Choroid plexus epithelial cell (primary cell): ENCODE measurements at regions not wholly inside any gene's neighbourhood (a gene's known extent, or its start where the extent isn't known, plus 50 kb on each side); places are given as distances from the start of the nearest gene placed in this dataset.

Source experiments
- DNase-seq: peaks from one replicate; pipeline ENCODE4 v3.0.0-alpha.2; 2010; ENCODE audit warnings: low read depth
- H3K4me3 ChIP-seq: 2 replicates; pipeline ENCODE4 v1.5.1; 2011; ENCODE audit warnings: low read depth, mild to moderate bottlenecking, control low read depth, low read length, moderate library complexity
- TF ChIP-seq, protein P1 (sequence below): conservative IDR thresholded peaks from 2 replicates; pipeline ENCODE4 v1.5.1; 2011; ENCODE audit warnings: low read depth, mild to moderate bottlenecking, control low read depth, inconsistent platforms, low read length, moderate library complexity

DNA sequence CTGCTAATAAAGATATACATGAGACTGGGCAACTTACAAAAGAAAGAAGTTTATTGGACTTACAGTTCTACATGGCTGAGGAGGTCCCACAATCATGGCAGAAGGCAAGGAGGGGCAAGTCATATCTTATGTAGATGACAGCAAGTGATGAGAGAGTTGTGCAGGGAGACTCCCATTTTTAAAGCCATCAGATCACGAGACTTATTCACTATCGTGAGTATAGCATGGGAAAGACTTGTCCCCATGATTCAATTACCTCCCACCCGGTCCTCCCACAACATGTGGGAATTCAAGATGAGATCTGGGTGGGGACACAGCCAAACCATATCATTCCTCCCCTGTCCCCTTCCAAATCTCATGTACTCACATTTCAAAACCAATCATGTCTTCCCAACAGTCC, 50.9 kb upstream of the GRID2 start:
- no peak overlapping the region for H3K4me3 ChIP-seq
- TF ChIP-seq, protein P1, sequence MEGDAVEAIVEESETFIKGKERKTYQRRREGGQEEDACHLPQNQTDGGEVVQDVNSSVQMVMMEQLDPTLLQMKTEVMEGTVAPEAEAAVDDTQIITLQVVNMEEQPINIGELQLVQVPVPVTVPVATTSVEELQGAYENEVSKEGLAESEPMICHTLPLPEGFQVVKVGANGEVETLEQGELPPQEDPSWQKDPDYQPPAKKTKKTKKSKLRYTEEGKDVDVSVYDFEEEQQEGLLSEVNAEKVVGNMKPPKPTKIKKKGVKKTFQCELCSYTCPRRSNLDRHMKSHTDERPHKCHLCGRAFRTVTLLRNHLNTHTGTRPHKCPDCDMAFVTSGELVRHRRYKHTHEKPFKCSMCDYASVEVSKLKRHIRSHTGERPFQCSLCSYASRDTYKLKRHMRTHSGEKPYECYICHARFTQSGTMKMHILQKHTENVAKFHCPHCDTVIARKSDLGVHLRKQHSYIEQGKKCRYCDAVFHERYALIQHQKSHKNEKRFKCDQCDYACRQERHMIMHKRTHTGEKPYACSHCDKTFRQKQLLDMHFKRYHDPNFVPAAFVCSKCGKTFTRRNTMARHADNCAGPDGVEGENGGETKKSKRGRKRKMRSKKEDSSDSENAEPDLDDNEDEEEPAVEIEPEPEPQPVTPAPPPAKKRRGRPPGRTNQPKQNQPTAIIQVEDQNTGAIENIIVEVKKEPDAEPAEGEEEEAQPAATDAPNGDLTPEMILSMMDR: no peak
- no peak for DNase-seq

DNA sequence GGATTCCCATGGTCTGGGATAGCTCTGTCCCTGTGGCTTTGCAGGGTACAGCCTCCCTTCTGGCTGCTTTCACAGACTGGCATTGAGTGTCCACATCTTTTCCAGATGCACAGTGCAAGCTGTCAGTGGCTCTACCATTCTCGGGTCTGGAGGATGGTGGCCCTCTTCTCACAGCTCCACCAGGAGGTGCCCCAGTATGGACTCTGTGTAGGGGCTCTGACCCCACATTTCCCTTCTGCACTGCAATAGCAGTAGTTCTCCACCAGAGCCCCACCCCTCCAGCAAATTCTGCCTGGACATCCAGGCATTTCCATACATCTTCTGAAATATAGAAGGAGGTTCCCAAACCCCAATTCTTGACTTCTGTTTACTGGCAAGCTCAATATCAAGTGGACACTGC, 50.2 kb upstream of the GRID2 start:
- TF ChIP-seq, protein P1: no peak
- DNase-seq: no peak
- H3K4me3 ChIP-seq: no peak overlapping the region
